ENCODE measurements at regions not wholly inside any gene's neighbourhood (a gene's known extent, or its start where the extent isn't known, plus 50 kb on each side); places are given as distances from the start of the nearest gene placed in this dataset.
A peak's percentile ranks its signal among the peaks of the same experiment; 100 is the strongest.

GRCh38 chr4:187604984-187605383, 390.6 kb upstream of the ZFP42 start:
- Histone ChIP-seq H4K91ac (ENCODE audit: insufficient read depth, low read depth, low read length) (peak overlapping the region; percentile 51; the same call in 1 of the 2 replicates), H2AFZ (replicated peaks; ENCODE audit: low read length, poor library complexity) (peak overlapping the region; percentile 18), H3K23ac (ENCODE audit: low read depth, low read length) (no peak overlapping the region), H2BK20ac (ENCODE audit: low read depth, low read length) (peak overlapping the region; percentile 67), H4K20me1 (ENCODE audit: insufficient read depth, low read length) (no peaks in the 10 kb centered on the region), H3K4me1 (ENCODE audit: control insufficient read depth, insufficient read depth, low read length) (peaks cover 11% of the 10 kb centered on the region), H2AK9ac (replicated peaks; ENCODE audit: low read depth, low read length, poor library complexity) (no peak overlapping the region), H3K4ac (ENCODE audit: low read depth, low read length) (peak overlapping the region; percentile 26; the same call in 1 of the 2 replicates), H2AK5ac (ENCODE audit: low read depth, low read length) (no peak overlapping the region; the same call in 1 of the 2 replicates), H3K27ac (ENCODE audit: insufficient read depth, low read length) (no peak overlapping the region), H3K9me3 (ENCODE audit: control insufficient read depth, insufficient read depth, low read length) (no peaks in the 10 kb centered on the region), H3K56ac (ENCODE audit: extremely low read depth, insufficient read depth, low read length) (no peak overlapping the region), H4K8ac (ENCODE audit: low read depth in 2 of 2, low read length in 2 of 2) (no peak overlapping the region), H3K36me3 (ENCODE audit: control insufficient read depth, insufficient read depth, low read length) (no peaks in the 10 kb centered on the region), H3K4me2 (ENCODE audit: low read depth, low read length) (no peak overlapping the region), H3K9ac (ENCODE audit: low read depth, low read length) (no peak overlapping the region), H4K5ac (ENCODE audit: low read depth, low read length) (no peak overlapping the region), H3K9me1 (ENCODE audit: insufficient read depth, low read length) (peaks cover 15% of the 10 kb centered on the region), H2BK120ac (ENCODE audit: low read depth, low read length) (peak overlapping the region; percentile 62; the same call in 1 of the 2 replicates), H3K79me1 (ENCODE audit: low read depth in 1 of 2, low read length in 2 of 2) (no peaks in the 10 kb centered on the region), H3K4me3 (ENCODE audit: insufficient read depth, low read depth, low read length) (no peak overlapping the region), H3K14ac (replicated peaks; ENCODE audit: low read depth, low read length) (no peak overlapping the region), H3K27me3 (ENCODE audit: control insufficient read depth, insufficient read depth, low read length) (no peaks in the 10 kb centered on the region), H2BK5ac (ENCODE audit: low read depth, low read length, poor library complexity, severe bottlenecking) (no peak overlapping the region), H3K18ac (ENCODE audit: low read depth, low read length) (no peak overlapping the region), H2BK15ac (ENCODE audit: low read depth, low read length) (no peak overlapping the region)
- dilution Hi-C loops (cut with HindIII; ENCODE audit: low sequenced_read_pairs, unreplicated experiment) (no loop called here), in situ Hi-C loops (cut with MboI; ENCODE audit: low sequenced_read_pairs) (loop anchor here (10.0 kb wide), 1 partner anchor 880 kb away; the partner anchor contains the start of gene FAT1), intact Hi-C loops (cut with micrococcal nuclease) (loop anchor here (5.0 to 10.0 kb wide), 4 partner anchors 297 to 1300 kb away; no protein-coding TSS in a partner anchor)
- DNase-seq (no peak), ATAC-seq (ENCODE audit: low read depth) (no peak)
- ChIA-PET CTCF (no interaction called here), POLR2A (ENCODE audit: unreplicated experiment) (no interaction called here)
- no TSS peak for BruUV-seq (replicated peaks)
- TF ChIP-seq MXI1 (IDR thresholded peaks at IDR 0.05; ENCODE audit: borderline replicate concordance, low read depth, low read length) (no peak), CTCF (conservative IDR thresholded peaks at IDR 0.05; ENCODE audit: low read depth, low read length) (no peak), POLR2A (IDR thresholded peaks at IDR 0.05; ENCODE audit: low read depth, low read length) (no peak), USF2 (IDR thresholded peaks at IDR 0.05; ENCODE audit: low read depth, low read length) (no peak)
- WGBS, 2 experiments (ENCODE audit: extremely low coverage in 2 of 2, insufficient read length in 1 of 2) = 70% methylated on average over 2 of the region's 9 CpGs; no CpG with 5 or more reads in 1 of the 2 experiments
